HCT116 (cell line): ENCODE measurements at regions not wholly inside any gene's neighbourhood (a gene's known extent, or its start where the extent isn't known, plus 50 kb on each side); places are given as distances from the start of the nearest gene placed in this dataset.

Experiments used
- ATAC-seq: fragments of 200-7000 bp; cut with Tn5 transposase; 2 replicates; pipeline ENCODE4 v1.9.1; 2020; ENCODE audit warnings: mild to moderate bottlenecking, moderate library complexity
- BruUV-seq: library from RNA; stranded (reverse); fragments of 400-500 nt; replicated peaks from 2 replicates; lab custom pipeline; 2021; lab: Mats Ljungman, UMichigan
- CTCF ChIA-PET: fragments of 300-600 bp; sonication (Branson Sonifier 250); formaldehyde crosslinking; loops from one replicate; lab custom pipeline; 2021; ENCODE audit warnings: antibody characterized with exemption; lab: Charles Lee
- POLR2A ChIA-PET: fragments of 300-600, 350-600 bp; sonication (Branson Sonifier 250); formaldehyde crosslinking; loops from one replicate; lab custom pipeline; 2021; ENCODE audit warnings: antibody characterized with exemption; lab: Charles Lee
- RAD21 ChIA-PET, 2 experiments: fragments of 300-600 bp; sonication (Branson Sonifier 250); formaldehyde crosslinking; loops; one replicate each; lab custom pipeline; 2023; ENCODE audit warnings: low total read pairs in 2 of 2; ENCODE audit not compliant: uncharacterized antibody in 2 of 2, unreplicated experiment in 2 of 2, low non-redundant PET in 1 of 2; lab: Charles Lee
- DNase-seq: peaks from one replicate; pipeline ENCODE4 v3.0.0-alpha.2; 2010; ENCODE audit warnings: low read depth, low spot score
- H2AFZ ChIP-seq: fragments of 200-600 bp; shearing (Covaris generic), sonication (generic); 2 replicates; pipeline ENCODE4 v1.6.1; 2017; ENCODE audit warnings: low read depth, mixed run types, mixed read lengths, antibody characterized with exemption, low read length; ENCODE audit not compliant: poor library complexity, severe bottlenecking
- H3K27ac ChIP-seq: 2 replicates; pipeline ENCODE4 v1.5.1; 2012; ENCODE audit warnings: low read depth, low read length
- H3K27me3 ChIP-seq: fragments of 200-600 bp; sonication (generic); 2 replicates; pipeline ENCODE4 v1.6.1; 2016; ENCODE audit warnings: mixed run types, low read length, mixed read lengths; ENCODE audit not compliant: insufficient read depth
- H3K36me3 ChIP-seq, 2 experiments: fragments of 200-500 bp in 1 of 2; fragments of 200-600 bp in 1 of 2; sonication (Bioruptor generic) in 1 of 2; sonication (generic) in 1 of 2; 2 replicates each; pipeline versions ENCODE4 v1.5.1 to v1.6.1; 2014 to 2016; ENCODE audit warnings: low read length in 2 of 2, inconsistent platforms in 1 of 2, mixed read lengths in 1 of 2, mixed run types in 1 of 2; ENCODE audit not compliant: insufficient read depth in 2 of 2, control insufficient read depth in 1 of 2
- H3K4me1 ChIP-seq, 2 experiments: fragments of 200-600 bp in 1 of 2; sonication (generic) in 1 of 2; 2 replicates each; pipeline versions ENCODE4 v1.5.1 to v1.6.1; 2012 to 2017; ENCODE audit warnings: low read length in 2 of 2, inconsistent platforms in 1 of 2, mild to moderate bottlenecking in 1 of 2, mixed read lengths in 1 of 2, mixed run types in 1 of 2, moderate library complexity in 1 of 2; ENCODE audit not compliant: insufficient read depth in 2 of 2, control insufficient read depth in 1 of 2
- H3K4me2 ChIP-seq: fragments of 200-600 bp; sonication (generic); 2 replicates; pipeline ENCODE4 v1.6.1; 2017; ENCODE audit warnings: mixed run types, low read length, mixed read lengths
- H3K4me3 ChIP-seq, 2 experiments: fragments of 200-600 bp in 1 of 2; sonication (generic) in 1 of 2; replicated peaks in 1 of 2; 2 replicates each; pipeline ENCODE4 v1.5.1; 2011 to 2016; ENCODE audit warnings: low read length in 2 of 2, control low read depth in 1 of 2, low read depth in 1 of 2, mild to moderate bottlenecking in 1 of 2, mixed read lengths in 1 of 2, mixed run types in 1 of 2
- H3K79me2 ChIP-seq: fragments of 200-600 bp; sonication (generic); 2 replicates; pipeline ENCODE4 v1.6.1; 2017; ENCODE audit warnings: mild to moderate bottlenecking, mixed run types, low read length, moderate library complexity, mixed read lengths; ENCODE audit not compliant: insufficient read depth
- H3K9ac ChIP-seq: fragments of 200-600 bp; sonication (generic); 2 replicates; pipeline ENCODE4 v1.6.1; 2016; ENCODE audit warnings: low read length, mixed read lengths
- H3K9me2 ChIP-seq: fragments of 200-600 bp; sonication (generic), shearing (Covaris generic); 2 replicates; pipeline ENCODE4 v1.6.1; 2017; ENCODE audit warnings: mixed run types, mild to moderate bottlenecking, moderate library complexity; ENCODE audit not compliant: insufficient read depth
- H3K9me3 ChIP-seq, 2 experiments: fragments of 200-500 bp in 1 of 2; fragments of 200-600 bp in 1 of 2; sonication (Bioruptor generic) in 1 of 2; sonication (generic) in 1 of 2; 2 replicates each; pipeline ENCODE4 v1.6.1; 2014 to 2017; ENCODE audit warnings: low read length in 2 of 2, mixed read lengths in 2 of 2, inconsistent platforms in 1 of 2, low read depth in 1 of 2, mild to moderate bottlenecking in 1 of 2, mixed run types in 1 of 2, moderate library complexity in 1 of 2; ENCODE audit not compliant: control insufficient read depth in 1 of 2, insufficient read depth in 1 of 2
- H4K20me1 ChIP-seq: fragments of 200-600 bp; sonication (generic), shearing (Covaris generic); 2 replicates; pipeline ENCODE4 v1.6.1; 2017; ENCODE audit warnings: mixed run types, mild to moderate bottlenecking, moderate library complexity; ENCODE audit not compliant: insufficient read depth
- ATF3 ChIP-seq: IDR thresholded peaks from 2 replicates; pipeline ENCODE4 v1.6.1; 2012
- CBX3 ChIP-seq: IDR thresholded peaks from 2 replicates; pipeline ENCODE4 v1.6.1; 2012; ENCODE audit warnings: low read depth
- CEBPB ChIP-seq: IDR thresholded peaks from 2 replicates; pipeline ENCODE4 v1.6.1; 2012; ENCODE audit warnings: low read depth
- CTCF ChIP-seq, 3 experiments: fragments of 200-600 bp in 1 of 3; sonication (generic) in 1 of 3; IDR thresholded peaks in 2 of 3; conservative IDR thresholded peaks in 1 of 3; 2 replicates each; pipeline ENCODE4 v1.5.1; 2012 to 2017; ENCODE audit warnings: low read depth in 2 of 3, low read length in 2 of 3, antibody characterized with exemption in 1 of 3, borderline replicate concordance in 1 of 3, control low read depth in 1 of 3, mild to moderate bottlenecking in 1 of 3, mixed read lengths in 1 of 3, mixed run types in 1 of 3, moderate library complexity in 1 of 3; ENCODE audit not compliant: insufficient read depth in 1 of 3
- ELF1 ChIP-seq: IDR thresholded peaks from 2 replicates; pipeline ENCODE4 v1.6.1; 2012; ENCODE audit warnings: low read depth, borderline replicate concordance
- FOSL1 ChIP-seq: IDR thresholded peaks from 2 replicates; pipeline ENCODE4 v1.6.1; 2012; ENCODE audit warnings: low read depth
- JUND ChIP-seq: IDR thresholded peaks from 2 replicates; pipeline ENCODE4 v1.6.1; 2012
- MAX ChIP-seq: IDR thresholded peaks from 2 replicates; pipeline ENCODE4 v1.6.1; 2012
- RAD21 ChIP-seq: IDR thresholded peaks from 2 replicates; pipeline ENCODE4 v1.6.1; 2012; ENCODE audit warnings: low read depth, mild to moderate bottlenecking
- SP1 ChIP-seq: IDR thresholded peaks from 2 replicates; pipeline ENCODE4 v1.6.1; 2012; ENCODE audit warnings: low read depth
- SRF ChIP-seq: IDR thresholded peaks from 2 replicates; pipeline ENCODE4 v1.6.1; 2012; ENCODE audit warnings: low read depth
- TCF7L2 ChIP-seq: IDR thresholded peaks from 2 replicates; pipeline ENCODE4 v1.7.0; 2011; ENCODE audit warnings: borderline replicate concordance, inconsistent platforms; ENCODE audit not compliant: insufficient read depth, insufficient read length; ENCODE audit errors: extremely low read depth
- ZBTB33 ChIP-seq: IDR thresholded peaks from 2 replicates; pipeline ENCODE4 v1.6.1; 2011; ENCODE audit warnings: mild to moderate bottlenecking, low read length, moderate library complexity; ENCODE audit not compliant: insufficient replicate concordance; ENCODE audit errors: extremely low read depth
- ZFX ChIP-seq: fragments of 450-650 bp; IDR thresholded peaks from 2 replicates; pipeline ENCODE4 v1.6.1; 2017
- ZNF274 ChIP-seq: fragments of 200-500 bp; sonication (Bioruptor generic); IDR thresholded peaks from 2 replicates; pipeline ENCODE4 v1.6.1; 2014; ENCODE audit warnings: mild to moderate bottlenecking, low read depth, low read length, inconsistent platforms
- intact Hi-C: fragments of 100-400 bp; cut with micrococcal nuclease; formaldehyde crosslinking; loops from 2 replicates; pipeline ENCODE4 v1.10.0; 2022

- Histone ChIP-seq H2AFZ (no peak overlapping the region), H4K20me1 (no peaks in the 10 kb centered on the region), H3K9me3 (no peaks in the 10 kb centered on the region), H3K4me1 (no peaks in the 10 kb centered on the region), H3K27me3 (no peaks in the 10 kb centered on the region), H3K36me3 (no peaks in the 10 kb centered on the region), H3K27ac (no peak overlapping the region), H3K9ac (no peak overlapping the region), H3K9me2 (no peaks in the 10 kb centered on the region), H3K79me2 (no peaks in the 10 kb centered on the region), H3K4me2 (no peak overlapping the region), H3K4me3 (no peak overlapping the region)
- TF ChIP-seq SRF: no peak
- no peak for TF ChIP-seq SP1
- TF ChIP-seq TCF7L2: no peak
- no peak for TF ChIP-seq ZFX
- no peak for TF ChIP-seq ZBTB33
- no peak for TF ChIP-seq CBX3
- no peak for TF ChIP-seq MAX
- TF ChIP-seq CEBPB: no peak
- no peak for TF ChIP-seq ATF3
- TF ChIP-seq ELF1: no peak
- no peak for TF ChIP-seq ZNF274
- no peak for TF ChIP-seq JUND
- TF ChIP-seq CTCF (IDR thresholded peaks at IDR 0.05 in 2 of 3, conservative IDR thresholded peaks at IDR 0.05 in 1 of 3; ENCODE audit: borderline replicate concordance in 1 of 3, insufficient read depth in 1 of 3, low read depth in 2 of 3, low read length in 2 of 3): no peak
- TF ChIP-seq RAD21: no peak
- TF ChIP-seq FOSL1: no peak
- DNase-seq (no peak), ATAC-seq (no peak)
- ChIA-PET POLR2A (no interaction called here), CTCF (no interaction called here), RAD21 (no interaction called here)
- intact Hi-C loops: no loop called here
- BruUV-seq: no TSS peak
Measured at GRCh38 chr6:140597181-140597580, 1222.7 kb upstream of the CITED2 start.
